ENCODE measurements at regions not wholly inside any gene's neighbourhood (a gene's known extent, or its start where the extent isn't known, plus 50 kb on each side); places are given as distances from the start of the nearest gene placed in this dataset.
"Not testable (repeated sequence)": the region's sequence is repeated elsewhere in the genome, so short reads cannot be mapped to it uniquely, and the experiment has no call there.

DNA sequence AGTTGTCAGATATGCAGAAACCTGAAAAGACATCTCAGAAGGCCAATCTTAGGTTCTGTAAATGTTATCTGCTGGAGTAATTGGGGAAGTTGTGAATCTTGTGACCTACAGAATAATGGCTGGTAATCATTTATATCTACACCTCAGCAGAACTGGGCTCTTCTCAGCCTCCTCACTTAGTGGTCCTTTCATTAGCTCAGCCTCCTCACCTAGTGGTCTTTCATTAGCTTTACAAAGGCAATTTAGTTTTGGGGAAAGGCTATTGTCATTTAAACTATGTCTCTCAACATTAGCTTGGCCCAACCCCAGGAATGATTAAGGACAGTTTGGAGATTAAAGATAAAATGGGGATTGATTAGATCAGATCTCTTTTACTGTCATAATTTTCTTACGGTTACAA, 284.2 kb upstream of the SGCD start:
- DNase-seq (ENCODE audit: low read depth): no peak

DNA sequence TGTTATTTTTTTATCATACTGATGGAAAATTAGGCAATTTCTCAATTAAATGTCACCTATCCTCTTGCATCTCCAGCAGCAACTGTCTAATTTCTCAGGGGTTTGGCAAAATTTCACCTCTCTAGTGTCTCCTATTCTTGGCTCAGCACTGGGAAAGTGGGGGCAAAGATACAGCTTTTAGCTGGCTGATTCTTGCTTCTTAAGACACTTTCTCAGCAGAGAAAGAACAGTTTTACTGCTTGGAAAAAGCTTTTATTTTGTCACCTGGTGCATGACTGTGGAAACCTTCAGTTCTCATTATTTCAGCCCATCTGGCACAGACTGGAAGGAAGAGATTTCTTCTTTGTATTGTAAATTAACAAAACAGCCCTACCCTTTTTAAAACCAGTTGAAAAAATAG, 283.6 kb upstream of the SGCD start:
- DNase-seq (ENCODE audit: low read depth): no peak

DNA sequence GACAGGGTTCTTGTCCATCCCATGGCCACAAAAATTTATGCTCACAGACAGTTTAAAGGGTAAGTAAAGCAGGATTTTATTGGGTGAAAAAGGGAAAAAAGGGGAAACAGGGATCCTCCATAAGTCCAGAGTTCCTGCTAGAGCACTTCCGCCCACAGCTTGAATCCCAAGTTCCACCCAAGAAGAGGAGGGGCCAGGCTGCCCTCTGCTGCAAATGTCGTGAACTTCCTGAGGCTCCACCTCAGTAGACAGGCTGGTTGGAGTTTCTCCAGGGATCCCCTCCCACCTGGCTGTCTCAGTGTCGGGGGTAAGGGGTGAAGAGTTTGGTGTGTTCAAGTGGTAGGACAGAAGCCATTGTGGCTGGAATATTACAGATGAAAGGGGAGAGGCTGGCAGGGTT, 275.0 kb upstream of the SGCD start:
- peak; percentile 13 for DNase-seq (ENCODE audit: low read depth)

DNA sequence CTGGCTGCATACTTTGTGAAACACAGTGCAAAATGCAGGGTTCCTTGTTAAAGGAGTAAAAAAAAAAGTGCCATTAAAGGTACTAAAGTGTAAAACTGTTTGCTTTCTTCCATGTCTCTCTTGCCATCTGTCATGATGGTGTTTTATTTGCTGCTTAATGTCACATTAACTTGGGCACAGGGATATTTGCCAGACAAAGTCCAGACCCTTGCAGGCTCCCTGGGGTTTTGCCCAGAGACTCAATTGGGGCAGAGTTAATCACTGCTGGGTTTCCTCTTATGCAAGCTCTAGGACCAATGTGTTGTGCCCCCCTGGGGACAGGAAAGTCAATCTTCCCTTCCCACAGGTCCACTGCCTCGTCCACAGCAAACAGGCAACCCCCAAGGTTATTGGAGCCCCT, 274.3 kb upstream of the SGCD start:
- no peak for DNase-seq (ENCODE audit: low read depth)

DNA sequence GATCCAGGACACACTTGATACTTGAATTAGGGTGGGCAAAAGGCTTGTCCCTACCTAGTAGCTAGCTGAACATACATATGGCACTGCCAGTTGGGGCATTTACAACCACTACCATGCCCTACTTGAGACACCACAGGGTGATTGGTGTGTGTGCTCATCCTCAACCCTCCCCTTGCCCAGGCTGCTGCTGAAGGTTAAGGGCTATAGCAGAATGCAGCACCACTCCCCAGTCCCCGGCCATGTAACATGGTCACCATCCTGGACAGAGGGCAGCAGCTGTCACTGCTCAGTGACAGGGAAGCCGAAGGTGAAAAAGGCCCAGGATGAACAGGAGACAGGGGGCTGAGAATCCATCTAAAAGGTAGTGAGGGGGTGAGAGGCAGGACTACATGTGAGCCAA, 273.9 kb upstream of the SGCD start:
- no peak for DNase-seq (ENCODE audit: low read depth)

DNA sequence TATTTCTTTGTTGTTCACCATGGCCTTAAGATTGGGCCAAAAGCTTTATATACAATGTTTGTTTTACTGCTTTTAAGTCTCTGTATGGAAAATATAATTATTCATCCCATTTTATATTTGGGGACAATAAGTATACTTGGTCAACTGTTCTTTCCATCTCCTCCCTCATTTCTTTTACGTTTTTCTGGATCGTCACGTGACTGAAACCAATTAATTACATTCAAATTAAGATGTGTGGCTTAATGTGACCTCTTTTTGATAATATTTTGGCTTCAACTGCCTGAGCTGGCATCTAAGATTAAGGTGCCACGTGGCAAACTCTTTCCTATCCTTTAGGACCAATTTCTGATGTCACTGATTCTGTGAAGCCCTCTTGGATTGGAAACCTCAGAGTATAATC, 250.1 kb upstream of the SGCD start:
- DNase-seq (ENCODE audit: low read depth): no peak

DNA sequence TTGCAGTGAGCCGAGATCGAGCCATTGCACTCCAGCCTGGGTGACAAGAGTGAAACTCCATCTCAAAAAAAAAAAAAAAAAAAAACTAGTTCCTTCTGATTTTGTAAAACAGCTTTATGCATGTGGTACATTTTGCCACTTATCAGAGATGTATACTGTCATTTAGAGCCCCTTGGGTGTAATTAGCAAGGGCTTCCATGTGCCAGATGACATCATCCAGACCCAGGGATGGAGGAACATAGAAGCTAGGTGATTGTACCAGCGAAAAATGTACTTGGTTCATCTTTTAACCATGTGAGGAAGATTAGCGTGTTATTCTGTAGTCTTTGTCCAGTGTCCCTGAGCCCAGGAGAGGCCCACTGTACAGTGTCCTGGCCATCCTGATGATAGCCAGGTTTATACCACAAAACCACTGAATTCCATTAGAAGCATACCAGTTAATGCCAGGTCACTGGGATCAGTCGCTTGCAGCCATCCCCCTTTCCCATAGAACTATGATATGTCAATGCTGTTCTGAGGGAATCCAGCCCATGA, 239.3 kb upstream of the SGCD start:
- DNase-seq (ENCODE audit: low read depth): no peak

DNA sequence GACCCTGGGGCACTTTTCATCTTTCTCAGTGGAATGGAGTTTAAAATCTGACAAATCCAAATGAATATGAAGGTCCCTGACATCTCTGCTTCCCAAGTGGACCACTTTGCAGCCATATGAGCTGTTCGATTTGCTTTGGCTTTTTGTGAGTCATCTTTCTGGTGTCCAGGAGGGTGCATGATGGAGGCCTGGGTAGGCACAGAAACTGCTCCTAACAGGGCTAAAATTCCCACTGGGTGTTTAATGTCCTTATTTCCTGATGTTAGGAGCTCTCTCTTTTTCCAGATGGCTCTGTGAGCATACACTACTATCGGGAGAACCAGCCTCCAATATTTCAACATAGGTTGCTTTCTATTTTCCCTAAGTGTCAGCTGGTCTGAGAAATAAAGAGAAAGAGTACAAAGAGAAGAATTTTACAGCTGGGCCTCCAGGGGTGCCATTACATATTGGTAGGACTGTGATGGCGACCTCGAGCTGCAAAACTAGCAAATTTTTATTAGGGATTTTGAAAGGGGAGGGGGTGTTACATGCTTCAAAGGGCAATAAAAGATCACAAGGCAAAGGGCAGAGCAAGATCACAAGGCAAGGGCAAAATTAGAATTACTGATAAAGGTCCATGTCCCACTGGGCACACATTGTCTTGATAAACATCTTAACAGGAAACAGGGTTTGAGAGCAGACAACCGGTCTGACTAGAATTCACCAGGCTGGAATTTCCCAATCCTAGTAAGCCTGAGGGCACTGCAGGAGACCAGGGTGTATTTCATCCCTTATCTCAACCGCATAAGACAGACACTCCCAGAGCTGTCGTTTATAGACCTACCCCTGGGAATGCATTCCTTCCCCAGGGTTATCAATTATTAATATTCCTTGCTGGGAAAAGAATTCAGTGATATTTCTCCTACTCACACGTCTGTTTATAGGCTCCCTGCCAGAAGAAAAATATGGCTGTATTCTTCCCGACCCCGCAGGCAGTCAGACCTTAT, 236.7 kb upstream of the SGCD start:
- not testable (repeated sequence) for DNase-seq (ENCODE audit: low read depth)

DNA sequence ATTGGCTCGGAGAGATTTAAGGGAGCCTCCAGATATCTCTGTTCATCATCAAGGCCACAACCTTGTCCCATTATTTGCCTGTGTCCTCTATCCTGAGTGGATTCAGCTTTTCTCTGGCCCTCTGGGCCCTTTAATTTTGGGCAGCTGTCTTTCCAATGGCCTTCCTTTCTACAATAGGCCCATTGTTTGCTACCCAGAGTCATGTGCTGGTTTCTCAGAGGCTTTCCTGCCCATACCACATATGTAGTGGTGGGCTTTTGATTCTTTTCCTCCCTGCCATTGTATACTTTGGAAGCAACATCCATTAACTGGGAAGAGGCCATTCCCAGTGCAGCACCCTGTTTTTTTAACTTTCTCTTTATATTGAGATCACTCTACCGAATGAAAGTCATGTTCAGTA, 233.9 kb upstream of the SGCD start:
- DNase-seq (ENCODE audit: low read depth): no peak

DNA sequence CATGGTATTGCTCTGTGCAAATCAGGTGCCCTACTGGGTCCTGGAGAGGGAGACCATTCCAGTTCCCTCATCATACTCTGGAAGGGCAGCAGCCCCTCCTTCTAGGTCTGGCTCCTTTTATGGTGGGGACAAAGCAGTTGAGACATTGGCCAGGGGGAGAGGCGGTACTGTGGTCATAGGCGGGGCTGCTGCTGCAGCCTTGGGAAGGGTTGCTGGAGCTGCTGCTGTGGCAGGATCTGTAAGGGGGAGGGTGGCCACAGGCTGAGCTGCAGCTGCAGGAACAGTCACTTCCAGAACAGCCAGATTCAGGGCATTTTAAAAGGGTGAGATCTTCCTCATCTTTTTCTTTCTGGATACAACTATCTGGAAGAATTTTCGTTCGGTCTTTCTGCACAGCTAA, 233.0 kb upstream of the SGCD start:
- peak; percentile 5 for DNase-seq (ENCODE audit: low read depth)

DNA sequence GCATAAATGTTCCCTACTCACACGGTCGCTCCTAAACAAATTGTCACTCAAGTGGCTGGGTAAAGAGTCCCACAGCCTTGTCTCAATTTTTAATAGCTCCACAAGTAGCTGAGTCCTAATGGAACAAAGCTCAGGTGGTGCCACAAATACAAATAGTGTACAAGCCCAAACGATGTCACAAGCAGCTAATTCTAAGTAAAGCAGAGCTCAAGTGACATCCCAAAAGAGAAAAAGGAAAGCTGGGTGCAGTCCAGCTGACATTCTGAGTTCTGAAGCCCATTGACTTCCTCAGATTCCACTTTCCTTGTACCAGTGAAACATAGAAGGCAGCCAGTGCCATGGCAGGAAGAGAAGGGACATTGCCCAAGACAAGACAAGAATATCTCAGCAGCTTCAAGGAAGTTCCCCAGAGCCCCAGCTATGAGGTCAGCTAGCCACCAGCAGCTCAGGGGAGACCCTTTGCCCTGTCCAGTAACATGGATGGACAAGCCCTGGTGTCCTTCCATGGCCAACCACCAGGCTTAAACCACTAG, 231.2 kb upstream of the SGCD start:
- DNase-seq (ENCODE audit: low read depth): no peak

DNA sequence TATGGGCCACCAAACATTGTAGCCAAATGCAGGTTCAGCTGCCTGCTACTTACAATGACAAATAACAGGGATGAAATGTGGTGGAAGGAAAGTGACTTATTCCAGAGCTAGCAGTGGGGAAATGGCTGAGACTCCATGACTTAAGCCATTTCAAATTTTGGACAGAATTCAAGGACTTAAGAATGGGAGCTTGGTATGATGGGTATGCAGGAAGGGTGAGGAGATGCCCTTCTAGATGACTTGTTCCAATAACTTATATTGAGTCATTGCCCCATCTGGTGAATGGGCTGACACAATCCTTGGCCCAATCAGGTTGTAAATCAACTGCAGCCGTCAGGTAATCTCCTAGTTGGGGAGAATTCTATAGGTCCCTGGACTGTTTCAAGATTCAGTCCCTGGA, 230.7 kb upstream of the SGCD start:
- DNase-seq (ENCODE audit: low read depth): peak; percentile 16

DNA sequence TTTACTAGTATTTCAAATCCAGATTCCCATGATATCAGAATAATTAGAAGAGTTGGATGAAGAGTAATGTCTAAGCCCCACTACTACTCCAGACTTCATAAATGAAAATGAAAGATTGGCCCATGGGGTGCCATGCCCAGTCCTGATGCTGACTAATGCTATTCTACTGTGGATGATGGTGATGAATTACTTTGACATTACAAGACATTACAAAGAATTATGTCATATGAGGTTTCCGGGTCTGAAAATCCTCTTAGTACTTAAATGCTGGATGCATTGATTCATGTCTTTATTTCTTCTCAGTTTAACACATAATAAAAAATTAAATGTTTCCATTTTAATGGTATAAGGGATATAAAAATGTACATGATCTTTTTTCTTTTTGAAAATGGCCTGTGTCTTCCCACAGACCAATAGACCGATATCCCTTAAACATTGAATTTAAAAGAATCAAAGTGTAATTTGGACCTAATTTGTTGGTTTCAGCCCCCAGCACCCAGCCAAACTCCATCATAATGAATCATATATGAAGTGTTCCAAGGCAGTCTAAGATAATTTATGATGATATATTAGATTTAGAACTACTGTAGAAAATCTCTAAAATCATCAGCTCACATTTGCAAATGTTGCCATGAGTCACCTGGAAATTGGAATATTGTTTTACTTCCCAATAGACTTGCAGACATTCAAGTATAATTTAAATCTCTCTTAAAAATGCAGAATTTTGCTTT, 223.6 kb upstream of the SGCD start:
- DNase-seq (ENCODE audit: low read depth): peak; percentile 57

DNA sequence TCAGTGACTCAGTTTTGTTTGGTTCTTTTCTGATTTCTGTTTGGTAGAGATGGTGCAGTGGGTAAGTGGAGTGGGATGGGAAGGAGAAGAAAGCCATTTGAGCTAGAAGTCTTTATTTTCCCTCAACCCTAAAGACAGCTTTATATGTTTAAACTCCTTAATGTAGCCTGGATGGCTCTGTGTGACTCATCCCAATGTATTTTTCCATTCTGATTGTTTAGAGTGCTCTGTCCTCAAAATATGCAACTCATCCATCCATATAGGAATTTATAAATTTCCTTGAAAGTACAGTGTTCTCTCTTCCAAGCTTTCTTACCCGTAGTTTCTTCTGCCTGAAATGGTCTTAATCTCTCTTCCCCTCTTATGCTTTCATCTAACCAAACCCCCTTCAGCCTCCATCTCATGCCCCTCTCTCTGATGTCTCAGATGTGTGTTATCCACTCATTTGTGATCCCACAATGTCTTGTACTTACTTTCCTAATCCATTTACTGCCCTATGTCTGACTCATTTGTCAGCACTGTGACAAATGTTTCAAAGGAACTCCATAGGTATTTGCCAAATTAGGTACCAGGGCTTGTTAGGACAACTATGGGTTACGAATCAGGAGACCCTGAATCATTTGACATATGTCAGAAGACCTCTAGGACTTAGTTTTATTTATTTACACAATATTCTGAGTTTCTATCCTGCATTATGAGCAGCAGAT, 217.5 kb upstream of the SGCD start:
- DNase-seq (ENCODE audit: low read depth): peak; percentile 16

DNA sequence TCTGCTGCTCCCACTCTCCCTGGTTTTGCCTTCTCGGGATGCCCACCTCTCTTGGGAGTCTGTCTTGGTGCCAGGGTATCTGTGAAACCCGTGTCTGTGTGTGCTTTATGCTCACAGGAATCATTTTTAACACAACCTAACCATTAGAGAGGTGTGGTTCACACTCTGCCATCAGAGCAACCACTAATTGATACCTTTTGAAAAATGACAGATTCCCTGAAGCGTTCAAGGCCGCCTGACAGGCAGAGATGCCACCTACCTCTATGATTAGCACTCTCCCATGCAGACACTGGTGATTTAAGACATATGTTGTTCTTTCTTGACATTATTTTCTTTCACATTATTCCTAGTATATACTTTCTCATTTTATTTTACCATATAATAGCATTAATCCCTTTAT, 207.3 kb upstream of the SGCD start:
- DNase-seq (ENCODE audit: low read depth): no peak

DNA sequence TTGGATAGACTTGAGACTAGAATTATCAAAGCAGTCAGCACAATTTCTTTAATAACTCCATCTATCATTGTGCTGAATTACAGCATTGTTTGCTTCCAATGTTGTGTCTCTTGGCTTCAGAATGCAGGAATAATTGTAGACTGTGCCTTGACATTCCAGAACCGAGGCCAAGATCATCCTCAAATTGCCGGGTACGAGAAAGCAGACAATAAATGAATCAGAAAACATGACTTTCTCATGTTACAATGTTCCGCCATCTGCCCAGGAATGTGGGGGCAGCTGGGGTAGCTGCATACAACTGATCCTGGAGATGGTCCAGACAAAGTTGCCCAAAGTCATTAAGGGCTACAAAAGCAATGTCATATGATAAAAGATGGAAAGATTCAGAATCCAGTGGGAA, 206.2 kb upstream of the SGCD start:
- DNase-seq (ENCODE audit: low read depth): peak; percentile 79

DNA sequence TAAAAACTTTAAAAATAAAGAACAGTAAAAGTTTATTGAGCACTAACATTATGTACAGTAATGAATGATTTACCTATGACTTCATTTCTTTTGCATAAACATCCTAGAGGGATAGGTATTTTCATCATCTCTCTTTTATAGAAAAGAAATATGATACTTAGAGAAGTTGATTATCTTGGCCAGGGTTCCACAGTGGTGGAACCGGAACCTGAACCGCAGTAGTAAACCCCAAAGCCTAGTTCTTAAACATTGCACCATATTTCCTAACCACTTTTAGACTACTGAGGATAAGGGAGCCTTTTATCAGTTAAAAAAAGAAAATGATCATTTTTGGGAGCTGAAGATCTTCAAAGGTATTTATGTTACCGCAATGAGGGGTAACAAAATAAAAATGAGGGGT, 205.7 kb upstream of the SGCD start:
- DNase-seq (ENCODE audit: low read depth): peak; percentile 77

DNA sequence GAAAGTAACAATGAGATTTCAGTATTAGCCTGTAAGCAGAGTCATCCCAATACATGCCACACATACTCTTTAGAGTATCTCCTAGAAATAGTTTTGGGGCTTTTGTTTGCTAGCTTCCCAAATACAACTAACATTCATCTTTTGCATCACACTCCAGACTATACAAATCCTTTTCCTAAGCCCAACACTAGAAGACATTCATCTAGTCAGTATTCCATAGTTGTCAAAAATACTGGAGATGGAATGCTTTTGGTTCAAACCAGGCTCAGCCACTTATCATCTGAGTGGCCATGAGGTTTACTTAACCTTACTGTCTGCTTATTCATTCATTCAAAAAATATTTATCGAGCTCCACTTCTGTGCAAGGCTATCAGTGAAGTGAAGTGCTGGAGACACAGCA, 205.1 kb upstream of the SGCD start:
- no peak for DNase-seq (ENCODE audit: low read depth)

DNA sequence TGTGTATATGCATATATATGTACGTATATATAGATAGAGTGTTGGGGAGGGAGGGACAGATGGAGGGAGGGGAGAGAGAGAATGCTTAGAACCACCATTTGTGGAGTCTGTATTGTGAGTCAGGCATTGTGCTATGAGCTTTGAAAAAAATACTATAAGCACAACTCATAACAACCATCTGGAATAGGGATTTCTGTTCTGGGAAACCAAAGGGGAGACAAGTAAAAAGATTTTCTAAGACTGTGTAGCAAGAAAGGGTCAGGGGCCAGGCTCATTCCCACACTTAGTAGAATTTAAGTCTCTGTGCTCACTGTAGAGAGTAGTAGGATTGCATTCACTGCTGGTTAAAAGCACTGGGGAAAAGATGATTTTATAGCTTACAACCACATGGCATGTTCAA, 202.3 kb upstream of the SGCD start:
- no peak for DNase-seq (ENCODE audit: low read depth)

DNA sequence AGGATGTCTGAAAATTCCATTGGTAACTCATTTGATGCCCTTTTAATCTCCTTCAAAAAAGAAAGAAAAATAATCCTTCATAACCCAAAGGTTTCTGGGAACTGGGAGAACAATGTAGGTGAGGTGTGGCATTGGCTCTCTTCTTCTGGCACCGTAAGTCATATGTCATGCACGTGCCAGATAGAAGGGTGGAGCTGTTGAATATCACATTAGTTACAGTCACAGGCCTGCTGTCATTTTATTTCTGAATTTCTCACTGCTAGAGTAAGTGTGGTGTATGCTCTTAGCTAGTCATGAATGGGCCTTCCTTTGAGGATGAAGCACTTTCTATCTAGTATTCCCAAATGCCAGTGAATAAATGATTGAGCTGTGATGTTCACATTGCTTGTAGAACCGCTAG, 201.8 kb upstream of the SGCD start:
- no peak for DNase-seq (ENCODE audit: low read depth)

DNA sequence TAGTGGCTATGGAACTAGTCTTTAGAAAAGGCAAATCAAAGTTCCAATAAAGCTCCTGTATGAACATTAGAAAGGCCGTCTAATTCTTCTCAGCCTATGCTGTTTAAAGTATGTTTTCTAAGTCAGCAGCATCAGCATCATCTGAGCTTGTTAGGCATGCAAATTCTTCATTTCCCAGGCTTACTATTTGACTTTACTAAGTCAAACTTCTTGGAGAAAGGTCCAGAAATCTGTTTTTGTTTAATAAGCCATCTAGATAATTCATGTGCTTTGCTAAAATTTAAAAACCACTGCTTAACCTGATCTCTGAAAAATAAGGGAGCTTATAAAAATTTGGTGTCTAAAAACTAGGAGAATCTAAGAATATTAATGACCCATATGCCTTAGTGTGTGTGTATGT, 200.2 kb upstream of the SGCD start:
- no peak for DNase-seq (ENCODE audit: low read depth)

DNA sequence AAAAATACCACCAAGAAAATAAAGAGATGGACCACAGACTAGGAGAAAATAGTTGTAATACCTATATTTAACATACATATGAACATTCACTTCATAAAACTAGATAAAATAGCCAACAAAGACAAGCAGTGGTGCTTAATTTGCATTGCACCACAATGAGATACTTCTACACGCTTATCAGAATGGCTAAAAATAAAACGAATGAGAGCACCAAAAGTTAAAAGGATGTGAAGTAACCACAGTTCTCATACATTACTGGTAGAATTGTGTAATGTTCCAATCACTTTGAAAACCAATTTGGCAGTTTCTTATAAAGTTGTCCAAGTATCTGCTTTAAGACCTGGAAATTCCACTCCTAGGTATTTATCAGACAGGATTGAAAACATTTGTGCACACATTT, 198.9 kb upstream of the SGCD start:
- no peak for DNase-seq (ENCODE audit: low read depth)
